OCI-LY3 (cell line): ENCODE measurements at regions not wholly inside any gene's neighbourhood (a gene's known extent, or its start where the extent isn't known, plus 50 kb on each side); places are given as distances from the start of the nearest gene placed in this dataset.

Source experiments
- EZH2phosphoT487 ChIP-seq: fragments of 200-600 bp; shearing (Covaris generic); IDR thresholded peaks from 2 replicates; pipeline ENCODE4 v1.6.1; 2018; ENCODE audit warnings: antibody characterized with exemption, mixed run types, low read depth
- TF ChIP-seq, protein P1 (sequence below): fragments of 200-600, 300-600 bp; sonication (generic); IDR thresholded peaks from 2 replicates; pipeline ENCODE4 v1.5.1; 2014; ENCODE audit warnings: antibody characterized with exemption, low read length, low read depth

DNA sequence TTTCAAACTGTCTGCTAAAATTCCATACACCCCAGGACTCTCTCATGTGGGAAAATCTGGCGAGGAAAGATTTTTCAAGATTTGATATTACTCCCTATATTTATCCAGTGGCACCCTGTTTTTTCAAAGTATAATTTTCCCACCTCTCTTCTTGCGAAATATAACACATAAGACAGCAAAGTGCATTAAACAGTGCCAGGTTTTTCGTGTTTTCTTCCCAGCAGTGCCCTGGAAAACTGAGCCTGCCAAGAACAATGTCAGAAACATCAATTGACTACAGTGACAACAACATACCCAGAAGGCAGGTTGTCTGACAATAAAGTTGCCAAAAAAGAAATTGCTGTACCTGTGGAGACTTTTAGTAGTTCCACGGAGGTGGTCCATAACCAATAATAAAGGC is 545.0 kb upstream of the ZNF608 start:
- TF ChIP-seq, protein P1, sequence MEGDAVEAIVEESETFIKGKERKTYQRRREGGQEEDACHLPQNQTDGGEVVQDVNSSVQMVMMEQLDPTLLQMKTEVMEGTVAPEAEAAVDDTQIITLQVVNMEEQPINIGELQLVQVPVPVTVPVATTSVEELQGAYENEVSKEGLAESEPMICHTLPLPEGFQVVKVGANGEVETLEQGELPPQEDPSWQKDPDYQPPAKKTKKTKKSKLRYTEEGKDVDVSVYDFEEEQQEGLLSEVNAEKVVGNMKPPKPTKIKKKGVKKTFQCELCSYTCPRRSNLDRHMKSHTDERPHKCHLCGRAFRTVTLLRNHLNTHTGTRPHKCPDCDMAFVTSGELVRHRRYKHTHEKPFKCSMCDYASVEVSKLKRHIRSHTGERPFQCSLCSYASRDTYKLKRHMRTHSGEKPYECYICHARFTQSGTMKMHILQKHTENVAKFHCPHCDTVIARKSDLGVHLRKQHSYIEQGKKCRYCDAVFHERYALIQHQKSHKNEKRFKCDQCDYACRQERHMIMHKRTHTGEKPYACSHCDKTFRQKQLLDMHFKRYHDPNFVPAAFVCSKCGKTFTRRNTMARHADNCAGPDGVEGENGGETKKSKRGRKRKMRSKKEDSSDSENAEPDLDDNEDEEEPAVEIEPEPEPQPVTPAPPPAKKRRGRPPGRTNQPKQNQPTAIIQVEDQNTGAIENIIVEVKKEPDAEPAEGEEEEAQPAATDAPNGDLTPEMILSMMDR = no peak
- TF ChIP-seq EZH2phosphoT487 = no peak
